CD4-positive, alpha-beta T cell treated with Interferon alpha-2 for 1 hour (primary cell): ENCODE measurements at regions not wholly inside any gene's neighbourhood (a gene's known extent, or its start where the extent isn't known, plus 50 kb on each side); places are given as distances from the start of the nearest gene placed in this dataset.
"Not testable (repeated sequence)": the region's sequence is repeated elsewhere in the genome, so short reads cannot be mapped to it uniquely, and the experiment has no call there.

Experiments
- DNase-seq, 2 donors: peaks; one replicate each; pipeline ENCODE4 v3.0.0-alpha.2; 2020 to 2022

DNA sequence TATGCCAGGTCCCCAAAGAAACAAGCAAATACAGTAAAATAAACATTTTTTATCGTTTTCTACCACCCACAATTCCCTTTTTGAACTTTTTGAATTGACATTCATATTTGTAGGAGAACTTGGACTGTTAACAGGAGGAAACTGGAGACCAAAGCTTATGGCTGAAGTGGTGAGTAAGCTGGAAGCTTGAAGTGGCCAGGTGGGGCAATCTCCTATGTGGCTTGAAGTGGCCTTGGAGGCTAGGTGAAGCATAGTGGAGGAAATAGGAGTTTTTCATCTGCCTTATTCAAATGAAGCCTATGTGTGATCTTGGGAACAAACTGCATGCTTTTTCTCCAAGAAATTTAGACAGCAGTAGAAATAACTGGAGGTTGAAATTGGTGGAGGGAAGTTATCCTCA lies 962.9 kb upstream of the FANCL start:
- DNase-seq: no peak

DNA sequence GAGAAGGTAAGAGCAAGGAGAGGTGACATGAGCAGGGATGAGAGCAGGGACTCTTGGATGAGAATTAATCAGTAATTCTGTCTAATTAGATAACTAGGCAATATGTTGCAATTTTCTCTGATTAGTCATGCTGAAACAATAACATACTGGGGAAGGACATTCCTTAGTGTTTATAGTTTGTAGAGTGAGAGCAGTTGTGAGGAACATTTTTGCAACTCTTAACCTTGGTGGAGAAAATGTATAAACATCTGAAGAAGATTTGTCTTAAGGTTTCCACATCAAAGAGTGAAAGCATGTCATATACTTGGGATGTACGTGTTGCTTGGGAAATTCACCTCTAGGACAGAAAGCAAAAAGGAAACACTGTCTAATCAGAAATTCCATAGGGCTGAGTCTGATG lies 955.4 kb upstream of the FANCL start:
- no peak for DNase-seq

DNA sequence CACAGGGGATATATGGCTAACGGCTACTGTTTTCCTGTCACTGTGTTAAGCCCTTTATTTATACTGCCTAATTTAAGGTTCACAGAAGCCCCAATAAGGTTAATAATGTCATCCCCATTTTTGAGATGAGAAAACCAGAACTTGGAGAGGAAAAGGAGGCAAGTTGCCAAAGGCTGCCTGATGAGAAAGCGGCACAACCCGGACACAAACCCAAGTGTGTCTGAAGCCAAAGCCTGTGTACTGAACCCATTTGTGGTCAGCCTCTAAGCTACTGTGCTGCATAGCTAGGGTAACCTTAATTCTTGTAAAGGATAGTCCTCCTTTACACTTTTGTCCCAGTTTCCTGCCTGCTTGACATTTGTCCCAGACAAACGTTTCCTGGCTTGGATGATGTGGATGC lies 954.7 kb upstream of the FANCL start:
- DNase-seq: no peak

DNA sequence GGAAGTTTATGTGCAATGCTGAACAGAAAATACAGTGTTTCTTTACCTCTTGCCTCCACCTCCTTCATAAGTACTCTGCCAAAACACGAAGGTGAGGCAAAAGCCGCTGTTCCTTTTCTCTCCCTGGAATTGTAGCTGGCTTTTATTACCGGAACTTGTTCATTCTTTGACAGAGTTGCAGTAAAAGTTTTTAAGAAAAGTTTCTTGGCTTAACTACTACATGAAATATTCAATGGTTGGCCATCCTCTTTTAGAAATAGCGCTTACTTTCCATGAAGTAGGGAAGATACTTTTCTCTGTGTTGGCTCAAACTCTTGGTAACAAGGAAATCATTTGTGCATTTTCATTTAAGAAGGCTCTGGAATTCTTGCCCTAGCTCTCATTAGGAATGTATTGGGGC lies 950.7 kb upstream of the FANCL start:
- DNase-seq: no peak

DNA sequence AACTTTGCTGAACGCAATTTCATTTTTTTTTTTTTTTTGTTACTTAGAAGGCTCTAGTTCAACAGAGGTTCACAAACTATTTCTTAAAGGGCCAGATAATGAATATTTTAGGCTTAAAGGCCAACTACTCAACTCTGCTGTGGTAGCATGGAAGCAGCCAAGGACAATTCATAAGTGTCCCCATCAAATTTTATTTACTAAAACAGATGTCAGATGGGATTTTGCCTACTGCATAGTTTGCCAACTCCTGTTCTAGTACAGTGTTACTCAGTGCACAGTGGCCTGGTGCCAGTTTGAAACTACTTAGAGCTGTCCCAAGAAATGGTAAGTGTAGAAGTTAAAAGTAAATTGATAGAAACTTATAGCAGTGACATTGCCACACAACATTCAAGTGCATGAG lies 949.4 kb upstream of the FANCL start:
- DNase-seq: no peak

DNA sequence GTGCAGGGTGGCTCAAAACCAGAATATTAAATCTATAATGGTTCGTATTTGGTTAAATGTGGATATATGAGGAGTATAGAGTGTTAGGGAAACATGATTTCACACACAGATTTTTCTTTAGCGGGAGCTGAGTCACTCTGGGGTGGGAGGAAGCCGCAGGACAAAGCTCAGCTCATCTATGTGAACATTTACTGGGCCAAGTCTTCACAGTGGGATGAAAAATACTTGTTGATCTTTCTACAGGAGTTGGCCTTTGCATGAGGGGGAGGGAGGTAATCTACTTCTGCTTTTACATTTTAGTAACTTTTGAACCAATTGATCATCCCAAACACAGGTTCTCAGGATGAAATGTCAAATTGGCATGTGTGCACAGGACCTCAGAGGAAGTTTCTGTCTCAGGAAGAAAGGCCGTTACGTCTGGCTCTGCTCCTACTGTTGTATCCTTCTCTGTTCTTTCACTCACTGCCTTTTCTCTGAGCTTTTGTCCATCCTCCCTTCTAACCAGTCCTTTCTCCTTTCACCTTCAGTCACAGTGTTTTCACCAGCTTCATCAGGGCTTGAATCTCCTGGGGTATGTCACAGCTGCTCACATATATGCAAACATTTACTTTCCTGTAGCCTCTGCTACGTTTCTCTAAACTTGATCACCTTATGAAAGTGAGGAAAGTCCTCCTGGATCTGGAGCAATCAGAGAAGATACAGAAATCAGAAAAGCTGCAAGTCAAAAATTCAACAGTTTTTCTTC lies 943.3 kb upstream of the FANCL start:
- no peak for DNase-seq

DNA sequence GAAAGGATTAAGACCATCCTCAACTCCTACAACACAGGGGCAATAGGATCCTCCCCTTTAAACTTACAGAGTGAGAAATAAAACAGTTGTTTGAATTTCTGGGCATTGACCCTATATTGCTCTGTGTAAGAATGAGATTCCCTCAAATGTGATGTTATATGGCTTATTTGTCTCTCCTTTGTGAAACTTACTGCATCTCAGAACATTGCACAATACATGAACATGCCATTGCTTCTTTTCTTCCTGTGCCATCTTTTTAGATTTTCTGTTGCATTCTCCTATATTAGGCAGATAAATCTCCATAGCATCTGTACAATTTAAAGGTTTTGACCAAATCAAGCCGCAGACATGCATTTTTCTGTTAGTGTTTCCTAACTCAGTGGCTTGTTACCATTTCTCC lies 941.9 kb upstream of the FANCL start:
- DNase-seq: no peak

DNA sequence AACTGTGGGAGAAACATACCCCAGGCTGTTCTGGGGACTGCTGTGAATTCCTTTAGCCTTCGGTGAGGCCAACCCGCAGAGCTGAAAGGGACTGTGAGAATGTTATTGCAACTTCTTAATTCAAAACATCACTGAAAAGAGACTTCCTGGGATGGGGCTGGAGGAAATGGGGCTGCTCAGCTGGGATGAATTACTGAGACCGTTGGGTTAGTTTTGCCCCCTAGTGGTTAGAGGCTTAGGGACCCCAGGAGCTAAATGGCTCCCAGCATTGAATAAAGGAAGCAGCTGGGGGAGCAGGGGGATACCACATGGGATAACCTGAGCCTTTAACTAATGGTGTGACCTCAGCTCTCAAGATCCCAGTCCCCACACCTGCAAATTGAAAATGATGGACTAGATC lies 941.1 kb upstream of the FANCL start:
- no peak for DNase-seq

DNA sequence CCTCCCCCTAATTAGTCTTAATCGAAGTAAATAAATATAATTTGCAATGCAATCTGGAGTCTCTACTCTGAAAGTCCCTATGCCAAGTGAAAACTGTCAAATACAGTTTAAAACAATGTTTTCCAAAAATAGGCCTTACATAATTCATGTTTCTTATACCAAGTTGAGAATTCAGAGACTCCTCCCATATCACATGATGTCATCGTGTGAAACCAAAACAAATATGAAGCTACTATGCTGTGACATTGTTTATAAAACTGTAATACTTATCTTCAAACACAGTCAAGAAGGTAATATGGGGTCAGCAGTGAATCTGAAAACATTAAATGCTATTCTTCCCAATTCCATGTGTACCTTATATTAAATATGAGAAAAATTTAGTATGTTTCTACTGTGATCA lies 940.2 kb upstream of the FANCL start:
- DNase-seq: no peak

DNA sequence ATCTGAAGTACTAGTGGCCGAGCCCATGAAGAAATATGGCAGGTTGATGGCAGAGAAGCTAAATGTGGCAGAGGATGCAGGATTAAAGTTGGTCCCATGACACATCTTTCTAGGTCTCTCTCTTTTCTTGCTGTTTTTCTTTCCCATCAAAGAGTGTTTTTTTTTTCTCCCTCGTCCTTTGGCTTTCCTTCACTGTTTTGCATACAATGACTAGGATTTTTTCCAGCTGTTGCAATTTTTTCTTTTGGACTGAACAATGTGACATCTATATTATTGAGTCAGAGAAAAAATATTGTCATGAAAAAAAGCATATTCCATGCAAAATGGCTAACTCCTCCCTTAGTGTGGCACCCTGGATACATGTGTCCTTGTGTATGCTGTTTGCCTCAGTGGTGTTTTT lies 939.5 kb upstream of the FANCL start:
- no peak for DNase-seq

DNA sequence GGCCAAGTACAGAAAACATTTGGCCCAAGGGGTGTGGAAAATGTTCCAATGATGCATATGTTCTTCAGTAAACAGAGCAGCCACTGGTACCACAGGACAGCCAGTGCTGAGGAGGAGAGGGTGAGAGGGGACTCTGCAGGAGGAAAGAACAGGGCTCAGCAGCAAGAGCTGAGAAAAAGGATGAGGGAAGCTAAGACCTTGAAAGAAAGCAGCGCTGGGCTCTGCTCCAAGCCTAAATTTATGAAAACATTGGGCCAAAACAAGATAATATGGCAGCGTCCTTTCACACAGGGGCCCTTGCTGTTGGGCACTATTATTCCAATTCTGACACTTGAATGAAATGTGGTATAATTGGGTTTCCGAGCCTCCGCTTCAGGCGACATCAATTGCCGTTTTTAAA lies 939.0 kb upstream of the FANCL start:
- no peak for DNase-seq

DNA sequence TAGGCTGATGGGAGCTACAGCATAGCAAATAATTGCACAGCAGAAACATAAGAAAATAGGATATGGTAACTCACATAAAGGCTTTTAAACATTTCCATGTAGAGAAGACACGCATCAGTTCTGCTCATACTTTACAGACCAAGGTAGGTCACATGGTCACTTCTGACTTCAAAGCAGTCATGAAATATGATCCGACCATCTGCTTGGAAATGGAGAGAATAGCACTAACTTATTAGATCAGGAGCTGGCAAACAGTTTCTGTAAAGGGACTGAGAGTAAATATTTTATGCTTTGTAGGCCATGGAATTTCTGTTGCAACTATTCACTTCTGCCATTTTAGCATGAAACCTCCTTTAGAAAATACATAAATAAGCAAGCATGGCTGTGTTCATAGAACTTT lies 936.6 kb upstream of the FANCL start:
- DNase-seq: no peak

DNA sequence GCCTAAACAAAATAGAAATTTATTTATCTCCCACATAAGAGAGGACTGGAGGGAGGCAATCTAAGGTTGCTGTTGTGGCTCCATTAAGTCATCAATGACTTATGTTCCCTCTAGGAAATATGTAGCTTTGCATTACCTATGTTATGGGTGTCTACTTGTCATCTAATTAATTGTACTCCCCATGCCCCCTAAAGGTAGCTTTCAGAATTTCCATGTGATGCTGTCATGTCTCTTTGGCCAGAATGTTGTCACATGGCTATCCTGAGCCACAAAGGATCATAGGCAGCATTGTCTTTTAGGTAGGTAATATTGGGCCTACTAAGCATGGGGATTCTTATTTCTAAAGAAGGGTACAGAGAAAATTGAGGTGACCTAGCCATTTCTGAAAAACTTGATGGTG lies 935.6 kb upstream of the FANCL start:
- DNase-seq: no peak

DNA sequence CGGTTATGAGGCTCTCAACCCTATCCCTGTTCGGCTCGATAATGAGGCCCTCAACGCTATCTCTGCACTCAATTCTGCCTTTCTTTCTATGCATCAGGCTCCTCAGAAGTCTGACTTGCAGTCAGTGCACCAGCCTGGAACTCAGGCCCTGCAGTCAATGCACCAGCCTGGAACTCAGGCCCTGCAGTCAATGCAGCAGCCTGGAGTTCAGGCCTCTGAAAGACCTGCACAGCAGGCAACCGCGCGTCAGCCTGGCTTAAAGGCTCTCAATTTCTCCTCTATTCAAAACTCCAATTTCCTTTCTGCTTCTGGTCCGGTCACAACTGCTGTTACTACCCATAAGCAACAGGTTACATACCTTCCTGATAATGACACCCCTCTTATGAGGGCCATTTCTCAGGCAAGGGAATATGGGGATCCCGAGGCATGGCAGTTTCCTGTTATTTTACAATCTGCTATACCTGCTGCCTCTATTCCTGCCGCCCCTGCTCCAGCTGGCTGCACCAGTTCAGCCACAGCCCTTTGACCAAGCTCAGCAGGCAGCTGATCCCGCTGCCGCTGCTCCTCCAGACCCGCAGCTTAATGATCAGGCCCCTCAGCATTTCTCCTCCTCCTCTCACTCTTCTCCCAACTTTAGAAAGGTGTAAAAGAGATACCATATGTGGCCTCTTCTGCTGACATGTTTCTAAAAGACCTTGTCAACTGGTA lies 933.6 kb upstream of the FANCL start:
- no peak for DNase-seq

DNA sequence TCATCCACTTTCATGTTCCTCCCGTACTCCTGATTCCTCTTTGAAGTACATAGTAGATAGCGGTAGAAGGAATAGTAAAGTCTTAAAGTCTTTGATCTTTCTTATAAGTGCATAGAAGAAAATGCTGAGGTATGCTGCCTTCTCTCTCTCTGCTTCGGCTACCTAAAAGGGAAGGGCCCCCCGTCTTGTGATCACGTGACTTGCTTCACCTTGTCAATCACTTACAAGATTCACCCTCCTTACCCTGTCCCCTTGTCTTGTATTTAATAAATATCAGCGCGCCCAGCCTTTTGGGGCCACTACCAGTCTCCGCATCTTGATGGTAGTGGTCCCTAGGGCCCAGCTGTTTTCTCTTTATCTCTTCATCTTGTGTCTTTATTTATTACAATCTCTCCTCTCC lies 932.2 kb upstream of the FANCL start:
- no peak for DNase-seq

DNA sequence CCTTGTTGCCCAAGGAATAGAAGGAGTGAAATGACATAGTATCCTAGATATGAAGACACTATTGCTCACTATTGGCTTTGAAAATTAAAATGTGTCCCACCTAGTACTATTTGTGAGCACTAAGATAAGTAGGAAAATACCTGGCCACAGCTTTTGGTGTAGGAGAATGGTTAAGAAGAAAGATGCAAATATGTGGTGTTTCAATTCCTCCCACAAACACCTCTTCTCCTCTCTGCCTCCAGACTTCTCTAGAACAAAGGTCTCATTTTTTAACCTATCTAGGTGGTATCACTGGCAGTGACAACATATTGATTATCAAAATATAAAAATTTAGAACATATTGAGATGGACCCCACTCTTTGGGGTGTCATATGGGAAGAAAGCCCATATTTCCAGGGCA lies 929.9 kb upstream of the FANCL start:
- DNase-seq: no peak

DNA sequence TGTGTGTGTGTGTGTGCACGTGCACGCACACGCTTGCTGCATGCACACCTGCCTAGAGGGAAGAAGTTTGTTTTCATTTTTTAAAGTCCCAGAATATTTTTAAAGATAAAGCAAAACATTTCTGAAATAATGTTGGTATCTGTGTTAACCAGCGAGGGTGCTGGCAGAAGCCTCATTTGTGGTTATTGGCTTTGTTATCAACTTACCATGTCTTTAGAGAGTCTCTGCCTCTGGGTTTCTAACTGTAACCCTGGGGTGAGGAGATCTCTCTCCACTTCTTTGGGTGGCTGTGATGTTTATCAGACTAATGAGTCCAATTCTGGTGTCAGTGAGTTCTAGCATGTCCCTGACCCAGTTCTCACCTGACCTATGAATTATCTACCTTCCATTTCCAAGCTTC lies 927.6 kb upstream of the FANCL start:
- DNase-seq: no peak

DNA sequence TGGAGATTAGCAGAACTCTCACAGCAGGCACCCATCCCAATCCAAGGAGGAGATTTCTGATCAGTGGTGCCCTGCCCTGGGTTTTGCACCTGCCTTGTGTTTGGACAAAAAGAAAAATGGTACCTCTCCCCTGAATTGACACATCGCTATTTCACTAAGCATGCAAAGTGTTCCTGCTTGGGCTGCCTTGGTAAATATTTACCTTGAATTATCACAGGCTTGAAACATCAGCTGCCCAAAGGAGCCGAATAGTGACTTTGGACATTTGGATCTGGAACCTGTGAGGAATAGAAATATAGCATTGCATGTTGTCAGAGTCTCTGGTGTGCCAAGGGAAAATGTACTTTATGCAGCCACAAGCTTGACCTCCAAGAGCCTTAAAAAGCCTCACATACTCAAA lies 926.4 kb upstream of the FANCL start:
- no peak for DNase-seq

DNA sequence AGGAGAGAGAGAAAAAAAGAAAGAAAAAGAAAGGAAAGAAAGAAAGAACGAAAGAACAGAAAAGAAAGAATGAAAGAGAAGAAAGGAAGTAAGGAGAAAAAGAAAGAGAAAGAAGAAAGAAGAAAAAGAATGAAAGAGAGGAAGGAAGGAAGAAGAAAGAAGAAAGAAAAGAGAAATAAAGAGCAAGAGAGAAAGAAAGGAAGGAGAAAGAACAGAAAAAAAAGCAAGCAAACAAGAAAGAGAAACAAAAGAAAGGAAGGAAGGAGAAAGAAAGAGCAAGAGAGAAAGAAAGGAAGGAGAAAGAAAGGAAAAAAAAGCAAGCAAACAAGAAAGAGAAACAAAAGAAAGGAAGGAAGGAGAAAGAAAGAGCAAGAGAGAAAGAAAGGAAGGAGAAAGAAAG lies 916.8 kb upstream of the FANCL start:
- not testable (repeated sequence) for DNase-seq

DNA sequence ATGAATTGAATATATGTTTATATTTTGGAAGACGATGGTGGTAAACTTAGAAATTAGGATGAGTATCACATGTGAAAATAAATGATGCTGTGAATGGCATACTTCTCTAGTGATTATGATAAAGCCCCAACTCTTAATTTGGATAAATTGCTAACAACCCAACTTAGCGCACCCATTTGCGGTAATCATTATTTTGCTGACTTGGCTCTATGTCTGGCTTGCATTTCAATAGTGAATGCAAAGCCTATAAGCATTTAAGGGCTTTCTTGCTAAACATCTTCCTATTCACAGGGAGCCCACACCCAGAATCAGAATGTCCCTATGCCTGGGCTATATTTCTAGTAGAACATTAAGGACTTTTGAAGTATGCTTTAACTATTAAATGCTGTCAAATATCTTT lies 910.7 kb upstream of the FANCL start:
- no peak for DNase-seq

DNA sequence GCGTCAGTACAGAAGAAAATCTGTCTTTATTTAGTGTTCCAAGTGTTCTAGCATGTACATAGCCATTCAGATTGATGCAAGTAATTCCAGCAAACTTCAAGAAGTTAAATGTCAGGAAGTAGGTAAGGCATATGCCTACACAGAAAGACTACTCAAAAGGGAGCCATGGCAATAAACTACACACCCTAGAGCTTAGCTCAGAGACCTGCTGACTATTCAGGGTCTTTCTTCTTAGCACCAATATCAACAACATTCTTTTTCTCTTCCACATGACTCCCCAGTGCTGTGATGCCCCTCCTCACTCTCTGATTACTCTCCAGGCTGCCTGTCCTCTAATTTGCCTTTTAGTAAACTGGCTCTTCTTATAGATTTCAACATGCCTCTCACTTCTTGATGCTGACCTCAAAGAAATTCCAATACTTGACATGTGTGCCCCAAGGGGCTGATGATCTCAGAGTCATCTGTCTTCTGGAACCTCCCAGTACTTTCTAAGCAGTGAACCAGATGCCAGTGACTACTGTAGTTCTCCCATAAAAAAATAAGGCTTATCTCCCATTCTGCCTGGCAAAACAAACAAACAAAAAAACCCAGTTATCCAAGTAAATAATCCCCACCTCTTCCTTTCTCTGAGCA lies 909.2 kb upstream of the FANCL start:
- DNase-seq: no peak

DNA sequence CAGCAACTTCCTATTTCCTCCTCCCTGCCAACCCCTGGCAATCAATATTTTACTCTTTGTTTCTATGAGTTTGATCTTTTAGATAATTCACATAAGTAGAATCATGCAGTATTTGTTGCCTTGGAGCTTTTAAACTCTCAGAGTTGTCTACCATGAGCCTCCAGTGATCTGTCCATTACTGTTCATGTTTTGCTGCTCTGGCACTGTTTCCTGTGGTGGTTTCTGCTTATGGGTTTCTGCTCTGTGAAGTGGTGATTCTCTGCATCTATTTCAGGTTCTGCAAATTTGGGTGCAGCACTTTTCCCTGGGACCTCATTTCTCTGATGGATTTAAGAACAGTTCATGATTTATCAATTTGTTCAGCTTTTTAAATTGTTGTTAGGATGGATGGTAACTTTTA lies 908.1 kb upstream of the FANCL start:
- DNase-seq: no peak

DNA sequence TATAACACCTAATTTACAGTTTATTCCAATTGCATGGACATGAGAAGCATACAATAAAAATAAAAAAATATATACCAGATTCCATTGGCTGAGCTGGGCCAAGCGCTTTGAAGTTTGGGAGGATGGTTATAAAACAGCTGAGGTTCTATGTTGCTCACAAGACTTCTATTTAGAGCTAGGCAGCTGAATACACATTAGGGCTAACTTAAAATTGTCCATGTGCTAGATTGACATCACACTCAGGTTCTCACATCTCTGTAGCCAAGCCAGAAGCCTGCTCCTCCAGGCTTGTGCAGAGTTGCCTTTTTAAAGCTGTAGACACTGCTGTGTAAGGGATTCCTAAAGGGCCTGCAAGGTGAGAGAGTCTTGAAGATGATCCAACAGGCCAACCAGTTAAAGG lies 871.1 kb upstream of the FANCL start:
- no peak for DNase-seq

DNA sequence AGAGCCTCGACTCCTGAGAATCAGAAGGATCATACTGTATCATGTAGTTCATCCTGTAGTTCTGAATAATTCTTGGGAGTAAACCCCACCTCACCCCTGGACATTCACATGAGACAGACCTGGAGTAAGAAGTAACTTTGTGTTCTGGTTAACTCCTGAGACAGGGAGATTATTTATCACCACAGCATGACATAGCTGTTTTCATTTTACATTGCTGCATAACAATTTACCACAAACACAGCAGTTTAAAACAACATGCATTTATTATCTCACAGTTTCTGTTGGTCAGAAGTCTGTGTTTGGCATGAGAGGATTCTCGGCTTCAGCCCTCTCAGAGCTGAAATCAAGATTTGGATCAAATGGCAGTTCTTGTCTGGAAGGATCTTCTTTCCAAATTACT lies 855.8 kb upstream of the FANCL start:
- no peak for DNase-seq

DNA sequence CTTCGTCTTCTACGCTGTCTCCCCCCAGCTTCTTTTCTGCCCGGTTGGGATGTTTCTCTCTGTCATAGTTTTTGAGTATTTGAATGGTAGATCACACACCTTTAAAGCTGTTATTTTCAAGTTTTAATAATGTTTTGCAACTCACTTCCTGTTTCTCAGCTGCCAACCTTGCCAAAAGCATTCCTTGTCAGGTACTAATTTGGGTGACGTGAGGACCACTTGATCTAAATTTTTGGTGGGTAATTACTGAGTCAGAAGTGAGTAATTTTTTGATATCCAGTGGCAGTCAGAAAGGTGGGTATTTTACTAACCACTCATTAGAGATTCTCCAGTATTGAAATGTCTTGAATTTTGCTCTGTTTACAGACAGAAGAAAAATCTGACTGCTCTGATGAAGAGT lies 852.4 kb upstream of the FANCL start:
- DNase-seq: no peak
